HL-60 (cell line): ENCODE measurements at regions not wholly inside any gene's neighbourhood (a gene's known extent, or its start where the extent isn't known, plus 50 kb on each side); places are given as distances from the start of the nearest gene placed in this dataset.

Experiments used
- DNase-seq, 2 experiments: peaks; one replicate each; pipeline ENCODE4 v3.0.0-alpha.2; 2010 to 2020; ENCODE audit warnings: low read depth in 1 of 2, low spot score in 1 of 2
- H3K27ac ChIP-seq: fragments of 250-450 bp; sonication (Bioruptor Pico); replicated peaks from 2 replicates; pipeline ENCODE4 v1.5.1; 2020; ENCODE audit warnings: mild to moderate bottlenecking, moderate library complexity
- H3K27me3 ChIP-seq: fragments of 250-450 bp; sonication (Bioruptor Pico); 2 replicates; pipeline ENCODE4 v1.5.1; 2021; ENCODE audit warnings: mild to moderate bottlenecking, moderate library complexity; ENCODE audit not compliant: insufficient read depth, poor library complexity, severe bottlenecking
- H3K4me3 ChIP-seq: replicated peaks from 2 replicates; pipeline ENCODE4 v1.5.1; 2011; ENCODE audit warnings: mild to moderate bottlenecking, control low read depth, low read length; ENCODE audit not compliant: insufficient read depth
- CTCF ChIP-seq: IDR thresholded peaks from one replicate; pipeline ENCODE4 v1.5.1; 2011; ENCODE audit warnings: low read length, control low read depth, inconsistent platforms; ENCODE audit not compliant: insufficient read depth
- GABPA ChIP-seq: IDR thresholded peaks from 2 replicates; pipeline ENCODE4 v1.6.1; 2012; ENCODE audit warnings: low read depth
- POLR2AphosphoS5 ChIP-seq: IDR thresholded peaks from 2 replicates; pipeline ENCODE4 v1.6.1; 2012; ENCODE audit warnings: low read depth
- REST ChIP-seq: IDR thresholded peaks from 2 replicates; pipeline ENCODE4 v1.6.1; 2012; ENCODE audit warnings: low read depth; ENCODE audit not compliant: insufficient replicate concordance
- SPI1 ChIP-seq: IDR thresholded peaks from 2 replicates; pipeline ENCODE4 v1.6.1; 2012; ENCODE audit warnings: low read depth, mild to moderate bottlenecking, borderline replicate concordance

- no peaks in the 10 kb centered on the region for H3K27me3 ChIP-seq
- no peak for DNase-seq
- TF ChIP-seq POLR2AphosphoS5 = no peak
- no peak for TF ChIP-seq GABPA
- TF ChIP-seq CTCF = no peak
- TF ChIP-seq REST = no peak
- no peak for TF ChIP-seq SPI1
- H3K27ac ChIP-seq = no peak overlapping the region
- H3K4me3 ChIP-seq = no peak overlapping the region
Measured at GRCh38 chr11:10392095-10393079, 62.7 kb upstream of the AMPD3 start.

GRCh38 chr11:10394229-10395101 is 60.6 kb upstream of the AMPD3 start:
- TF ChIP-seq POLR2AphosphoS5 = no peak
- no peak for TF ChIP-seq SPI1
- DNase-seq = no peak
- Histone ChIP-seq H3K27me3 (no peaks in the 10 kb centered on the region), H3K4me3 (no peak overlapping the region), H3K27ac (no peak overlapping the region)

GRCh38 chr11:10395166-10395897 is 59.7 kb upstream of the AMPD3 start:
- TF ChIP-seq POLR2AphosphoS5 (no peak), GABPA (no peak), CTCF (no peak), REST (no peak), SPI1 (no peak)
- H3K27ac ChIP-seq = no peak overlapping the region
- no peaks in the 10 kb centered on the region for H3K27me3 ChIP-seq
- no peak for DNase-seq
- no peak overlapping the region for H3K4me3 ChIP-seq
